ENCODE measurements at regions not wholly inside any gene's neighbourhood (a gene's known extent, or its start where the extent isn't known, plus 50 kb on each side); places are given as distances from the start of the nearest gene placed in this dataset.
"Not testable (repeated sequence)": the region's sequence is repeated elsewhere in the genome, so short reads cannot be mapped to it uniquely, and the experiment has no call there.

DNA sequence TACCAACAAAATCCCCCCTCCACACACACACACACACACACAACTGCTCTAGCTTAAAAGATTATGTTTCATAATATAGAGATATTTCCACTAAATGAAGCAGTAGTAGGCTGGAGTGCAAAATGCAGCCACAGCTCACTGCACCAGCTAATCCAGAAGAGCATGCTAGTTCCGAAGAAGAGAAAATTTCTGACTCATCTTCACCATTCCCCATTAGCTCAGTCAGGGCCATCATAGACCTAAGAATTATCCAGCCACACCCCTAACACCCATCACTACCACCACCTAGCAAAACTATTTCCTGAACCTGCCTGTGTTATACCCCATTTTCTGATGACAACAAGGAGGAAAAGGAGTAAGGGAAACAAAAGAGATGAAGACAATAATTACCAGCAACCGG, 67.1 kb upstream of the UBE2E2 start:
- H3K4me3 Mint-ChIP-seq, result no peak overlapping the region
- DNase-seq (ENCODE audit: extremely low spot score, unreplicated experiment), result no peak
- no peaks in the 10 kb centered on the region for H3K36me3 Mint-ChIP-seq
- H3K9me3 Mint-ChIP-seq, result peaks cover 18% of the 10 kb centered on the region
- H3K27me3 Mint-ChIP-seq, result no peaks in the 10 kb centered on the region
- H3K4me1 Mint-ChIP-seq (ENCODE audit: unreplicated experiment), result no peaks in the 10 kb centered on the region
- TF ChIP-seq CTCF (conservative IDR thresholded peaks at IDR 0.05), result no peak
- H3K27ac Mint-ChIP-seq, result peak overlapping the region; percentile 22

DNA sequence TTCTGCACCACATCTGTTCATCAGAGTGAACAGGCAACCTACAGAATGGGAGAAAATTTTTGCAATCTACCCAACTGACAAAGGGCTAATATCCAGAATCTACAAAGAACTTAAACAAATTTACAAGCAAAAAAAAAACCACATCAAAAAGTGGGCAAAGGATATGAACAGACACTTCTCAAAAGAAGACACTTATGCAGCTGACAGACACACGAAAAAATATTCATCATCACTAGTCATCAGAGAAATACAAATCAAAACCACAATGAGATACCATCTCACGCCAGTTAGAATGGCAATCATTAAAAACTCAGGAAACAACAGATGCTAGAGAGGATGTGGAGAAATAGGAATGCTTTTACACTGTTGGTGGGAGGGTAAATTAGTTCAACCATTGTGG, 59.1 kb upstream of the UBE2E2 start:
- H3K4me1 Mint-ChIP-seq (ENCODE audit: unreplicated experiment); H3K36me3 Mint-ChIP-seq; H3K9me3 Mint-ChIP-seq; H3K27me3 Mint-ChIP-seq; H3K4me3 Mint-ChIP-seq; H3K27ac Mint-ChIP-seq; DNase-seq (ENCODE audit: extremely low spot score, unreplicated experiment): not testable (repeated sequence)

- Mint-ChIP-seq H3K4me1 (ENCODE audit: unreplicated experiment) (no peaks in the 10 kb centered on the region), H3K36me3 (no peaks in the 10 kb centered on the region), H3K9me3 (no peaks in the 10 kb centered on the region), H3K4me3 (no peak overlapping the region), H3K27ac (no peak overlapping the region), H3K27me3 (peaks cover 5% of the 10 kb centered on the region)
- TF ChIP-seq CTCF (conservative IDR thresholded peaks at IDR 0.05), result no peak
- no peak for DNase-seq (ENCODE audit: extremely low spot score, unreplicated experiment)
Measured at GRCh38 chr3:23146163-23146562, 57.0 kb upstream of the UBE2E2 start.

GRCh38 chr3:23152989-23153388, 50.1 kb upstream of the UBE2E2 start:
- H3K9me3 Mint-ChIP-seq, result peaks cover 9% of the 10 kb centered on the region
- H3K27ac Mint-ChIP-seq, result no peak overlapping the region
- no peak for TF ChIP-seq CTCF (conservative IDR thresholded peaks at IDR 0.05)
- no peak overlapping the region for H3K4me3 Mint-ChIP-seq
- no peaks in the 10 kb centered on the region for H3K27me3 Mint-ChIP-seq
- no peak for DNase-seq (ENCODE audit: extremely low spot score, unreplicated experiment)
- peaks cover 7% of the 10 kb centered on the region for H3K4me1 Mint-ChIP-seq (ENCODE audit: unreplicated experiment)
- H3K36me3 Mint-ChIP-seq, result no peaks in the 10 kb centered on the region
